GM12872 (cell line): ENCODE measurements at regions not wholly inside any gene's neighbourhood (a gene's known extent, or its start where the extent isn't known, plus 50 kb on each side); places are given as distances from the start of the nearest gene placed in this dataset.

Source experiments
- CTCF ChIP-seq: IDR thresholded peaks from 3 replicates; pipeline ENCODE4 v1.5.1; 2011; ENCODE audit warnings: low read depth, mild to moderate bottlenecking, low read length, moderate library complexity; ENCODE audit not compliant: insufficient read depth

- TF ChIP-seq CTCF: no peak
Measured at GRCh38 chr10:44786286-44786850, 124.8 kb upstream of the TMEM72 start.

GRCh38 chr10:44787480-44788075, 123.6 kb upstream of the TMEM72 start:
- TF ChIP-seq CTCF: no peak

GRCh38 chr10:44788147-44789129, 122.7 kb upstream of the TMEM72 start:
- TF ChIP-seq CTCF: no peak

- no peak for TF ChIP-seq CTCF
Measured at GRCh38 chr10:44792119-44792775, 118.9 kb upstream of the TMEM72 start.

- TF ChIP-seq CTCF: no peak
Measured at GRCh38 chr10:44799966-44800365, 111.2 kb upstream of the TMEM72 start.

- no peak for TF ChIP-seq CTCF
Measured at GRCh38 chr10:44801383-44802327, 109.5 kb upstream of the TMEM72 start.
